Right atrium auricular region (tissue), 2 donors: ENCODE measurements at regions not wholly inside any gene's neighbourhood (a gene's known extent, or its start where the extent isn't known, plus 50 kb on each side); places are given as distances from the start of the nearest gene placed in this dataset.

Source experiments
- DNase-seq: peaks from one replicate; pipeline ENCODE4 v3.0.0-alpha.2; 2019; ENCODE audit warnings: low spot score
- H3K27ac ChIP-seq, 2 donors: fragments of 200-600 bp; sonication (generic); 1 replicate in 1 of 2; 2 replicates in 1 of 2; pipeline ENCODE4 v1.5.1; 2016 to 2019
- H3K27me3 ChIP-seq, 2 donors: fragments of 200-600 bp; sonication (generic); one replicate each; pipeline versions ENCODE4 v1.5.1 to v1.6.0; 2017 to 2019
- H3K36me3 ChIP-seq: fragments of 200-600 bp; sonication (generic); one replicate; pipeline ENCODE4 v1.5.1; 2016
- H3K4me1 ChIP-seq, 2 donors: fragments of 200-600 bp; sonication (generic); one replicate each; pipeline versions ENCODE4 v1.5.1 to v1.6.0; 2017 to 2019
- H3K4me3 ChIP-seq, 2 donors: fragments of 200-600 bp; sonication (generic); 1 replicate in 1 of 2; 2 replicates in 1 of 2; pipeline ENCODE4 v1.5.1; 2017 to 2019; ENCODE audit warnings: mild to moderate bottlenecking in 1 of 2, moderate library complexity in 1 of 2
- H3K9me3 ChIP-seq, 2 donors: fragments of 200-600 bp; sonication (generic); one replicate each; pipeline ENCODE4 v1.5.1; 2019
- CTCF ChIP-seq, 2 donors: fragments of 200-600 bp; sonication (generic); IDR thresholded peaks; one replicate each; pipeline ENCODE4 v1.5.1; 2019; ENCODE audit warnings: antibody characterized with exemption in 2 of 2

- H3K27me3 ChIP-seq = no peaks in the 10 kb centered on the region
- no peaks in the 10 kb centered on the region for H3K36me3 ChIP-seq
- H3K27ac ChIP-seq = no peak overlapping the region
- H3K4me1 ChIP-seq = peaks cover 0 to 10% of the 10 kb centered on the region in 2 donors
- no peak for DNase-seq
- H3K4me3 ChIP-seq = no peak overlapping the region
- H3K9me3 ChIP-seq = no peaks in the 10 kb centered on the region
- no peak for TF ChIP-seq CTCF (IDR thresholded peaks at IDR 0.05)
Observed at GRCh38 chr20:60113024-60113724, 155.0 kb downstream of the CDH26 start.

- peaks cover 0 to 10% of the 10 kb centered on the region in 2 donors for H3K4me1 ChIP-seq
- H3K36me3 ChIP-seq = no peaks in the 10 kb centered on the region
- no peak overlapping the region for H3K27ac ChIP-seq
- DNase-seq = no peak
- H3K4me3 ChIP-seq = no peak overlapping the region
- no peaks in the 10 kb centered on the region for H3K9me3 ChIP-seq
- no peak for TF ChIP-seq CTCF (IDR thresholded peaks at IDR 0.05)
- no peaks in the 10 kb centered on the region for H3K27me3 ChIP-seq
Observed at GRCh38 chr20:60113771-60114170, 155.5 kb downstream of the CDH26 start.

GRCh38 chr20:60115451-60115850 lies 157.2 kb downstream of the CDH26 start:
- no peaks in the 10 kb centered on the region for H3K36me3 ChIP-seq
- H3K4me1 ChIP-seq = peaks cover 0 to 10% of the 10 kb centered on the region in 2 donors
- no peak for TF ChIP-seq CTCF (IDR thresholded peaks at IDR 0.05)
- no peak overlapping the region for H3K27ac ChIP-seq
- H3K4me3 ChIP-seq = no peak overlapping the region
- DNase-seq = no peak
- H3K27me3 ChIP-seq = no peaks in the 10 kb centered on the region
- H3K9me3 ChIP-seq = no peaks in the 10 kb centered on the region

GRCh38 chr20:60116128-60116909 lies 158.1 kb downstream of the CDH26 start:
- H3K4me1 ChIP-seq = peaks cover 0 to 10% of the 10 kb centered on the region in 2 donors
- H3K27ac ChIP-seq = no peak overlapping the region
- TF ChIP-seq CTCF (IDR thresholded peaks at IDR 0.05) = no peak
- DNase-seq = no peak
- H3K36me3 ChIP-seq = no peaks in the 10 kb centered on the region
- H3K4me3 ChIP-seq = no peak overlapping the region
- no peaks in the 10 kb centered on the region for H3K27me3 ChIP-seq
- H3K9me3 ChIP-seq = no peaks in the 10 kb centered on the region

- H3K4me1 ChIP-seq = peaks cover 0 to 10% of the 10 kb centered on the region in 2 donors
- TF ChIP-seq CTCF (IDR thresholded peaks at IDR 0.05) = no peak
Observed at GRCh38 chr20:60117065-60117464, 158.8 kb downstream of the CDH26 start.

More at GRCh38 chr20:60117065-60117464, 158.8 kb downstream of the CDH26 start:
- DNase-seq = no peak
- Histone ChIP-seq H3K27me3 (no peaks in the 10 kb centered on the region), H3K36me3 (no peaks in the 10 kb centered on the region), H3K27ac (no peak overlapping the region), H3K9me3 (no peaks in the 10 kb centered on the region), H3K4me3 (no peak overlapping the region)
